ENCODE measurements at regions not wholly inside any gene's neighbourhood (a gene's known extent, or its start where the extent isn't known, plus 50 kb on each side); places are given as distances from the start of the nearest gene placed in this dataset.

DNA sequence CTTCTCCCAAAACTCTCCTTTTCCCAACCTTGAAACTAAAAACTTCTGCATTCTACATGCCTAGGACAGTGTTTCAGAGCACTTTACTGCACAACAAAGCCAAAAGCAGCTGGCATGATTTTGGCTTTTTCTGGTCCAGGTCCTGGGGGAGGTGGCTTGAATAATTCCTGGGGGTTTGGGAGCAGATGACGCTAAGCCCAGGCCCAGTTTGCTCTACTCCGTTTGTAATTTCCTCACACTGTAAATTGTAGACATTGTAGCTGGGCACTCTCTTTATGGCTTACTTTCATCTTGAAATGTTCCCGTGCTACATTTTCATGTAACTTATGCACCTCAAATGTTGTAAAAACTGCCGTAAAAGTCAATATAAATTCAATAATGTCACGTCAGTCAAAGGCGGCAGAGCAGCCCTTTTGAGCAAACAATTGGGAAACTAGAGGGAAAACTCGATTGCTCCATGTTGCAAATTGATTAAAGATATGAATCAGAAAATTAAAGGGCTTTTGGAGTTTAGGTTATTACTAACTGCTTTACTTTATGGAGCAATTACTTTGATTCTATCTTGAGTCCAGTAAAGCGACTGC is 373.2 kb upstream of the SLC14A2 start:
- TF ChIP-seq EP300 (IDR thresholded peaks at IDR 0.05) (no peak), POLR2AphosphoS5 (IDR thresholded peaks at IDR 0.05) (no peak), POLR2A (IDR thresholded peaks at IDR 0.05) (no peak)
- TF ChIP-seq, protein P1, sequence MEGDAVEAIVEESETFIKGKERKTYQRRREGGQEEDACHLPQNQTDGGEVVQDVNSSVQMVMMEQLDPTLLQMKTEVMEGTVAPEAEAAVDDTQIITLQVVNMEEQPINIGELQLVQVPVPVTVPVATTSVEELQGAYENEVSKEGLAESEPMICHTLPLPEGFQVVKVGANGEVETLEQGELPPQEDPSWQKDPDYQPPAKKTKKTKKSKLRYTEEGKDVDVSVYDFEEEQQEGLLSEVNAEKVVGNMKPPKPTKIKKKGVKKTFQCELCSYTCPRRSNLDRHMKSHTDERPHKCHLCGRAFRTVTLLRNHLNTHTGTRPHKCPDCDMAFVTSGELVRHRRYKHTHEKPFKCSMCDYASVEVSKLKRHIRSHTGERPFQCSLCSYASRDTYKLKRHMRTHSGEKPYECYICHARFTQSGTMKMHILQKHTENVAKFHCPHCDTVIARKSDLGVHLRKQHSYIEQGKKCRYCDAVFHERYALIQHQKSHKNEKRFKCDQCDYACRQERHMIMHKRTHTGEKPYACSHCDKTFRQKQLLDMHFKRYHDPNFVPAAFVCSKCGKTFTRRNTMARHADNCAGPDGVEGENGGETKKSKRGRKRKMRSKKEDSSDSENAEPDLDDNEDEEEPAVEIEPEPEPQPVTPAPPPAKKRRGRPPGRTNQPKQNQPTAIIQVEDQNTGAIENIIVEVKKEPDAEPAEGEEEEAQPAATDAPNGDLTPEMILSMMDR (IDR thresholded peaks at IDR 0.05): no peak
- H3K9me3 ChIP-seq: no peaks in the 10 kb centered on the region
- no peak for DNase-seq
- no peak overlapping the region for H3K4me3 ChIP-seq
- WGBS, 2 donors: 32 to 78% methylated on average over 8 of the region's 8 CpGs
- no peaks in the 10 kb centered on the region for H3K27me3 ChIP-seq
- intact Hi-C loops (cut with DNase I): no loop called here
- H3K36me3 ChIP-seq: no peaks in the 10 kb centered on the region
- H3K27ac ChIP-seq: no peak overlapping the region
- H3K4me1 ChIP-seq: peaks cover 0 to 17% (median 0%) of the 10 kb centered on the region in 4 donors

- DNase-seq: no peak
- TF ChIP-seq POLR2A (IDR thresholded peaks at IDR 0.05) (no peak), POLR2AphosphoS5 (IDR thresholded peaks at IDR 0.05) (no peak), EP300 (IDR thresholded peaks at IDR 0.05) (no peak)
- TF ChIP-seq, protein P1 (IDR thresholded peaks at IDR 0.05): no peak
- intact Hi-C loops (cut with DNase I): no loop called here
- Histone ChIP-seq H3K9me3 (no peaks in the 10 kb centered on the region), H3K27me3 (no peaks in the 10 kb centered on the region), H3K27ac (no peak overlapping the region), H3K36me3 (no peaks in the 10 kb centered on the region), H3K4me1 (peaks cover 0 to 26% (median 6%) of the 10 kb centered on the region in 4 donors), H3K4me3 (no peak overlapping the region)
- WGBS, 2 donors: 75 to 86% methylated on average over 7 of the region's 7 CpGs
Measured at GRCh38 chr18:45243340-45244110, 371.8 kb upstream of the SLC14A2 start.

- no peak overlapping the region for H3K27ac ChIP-seq
- no peak for DNase-seq
- H3K9me3 ChIP-seq: no peaks in the 10 kb centered on the region
- TF ChIP-seq POLR2AphosphoS5 (IDR thresholded peaks at IDR 0.05): no peak
- TF ChIP-seq, protein P1 (IDR thresholded peaks at IDR 0.05): no peak
- no peak for TF ChIP-seq POLR2A (IDR thresholded peaks at IDR 0.05)
- no peak for TF ChIP-seq EP300 (IDR thresholded peaks at IDR 0.05)
- H3K4me3 ChIP-seq: no peak overlapping the region
- H3K4me1 ChIP-seq: peaks cover 0 to 41% (median 18%) of the 10 kb centered on the region in 4 donors
- 88 to 89% methylated on average over 1 of the region's 1 CpG for WGBS, 2 donors
- no peaks in the 10 kb centered on the region for H3K36me3 ChIP-seq
- H3K27me3 ChIP-seq: no peaks in the 10 kb centered on the region
- intact Hi-C loops (cut with DNase I): no loop called here
Measured at GRCh38 chr18:45245091-45245511, 370.2 kb upstream of the SLC14A2 start.

DNA sequence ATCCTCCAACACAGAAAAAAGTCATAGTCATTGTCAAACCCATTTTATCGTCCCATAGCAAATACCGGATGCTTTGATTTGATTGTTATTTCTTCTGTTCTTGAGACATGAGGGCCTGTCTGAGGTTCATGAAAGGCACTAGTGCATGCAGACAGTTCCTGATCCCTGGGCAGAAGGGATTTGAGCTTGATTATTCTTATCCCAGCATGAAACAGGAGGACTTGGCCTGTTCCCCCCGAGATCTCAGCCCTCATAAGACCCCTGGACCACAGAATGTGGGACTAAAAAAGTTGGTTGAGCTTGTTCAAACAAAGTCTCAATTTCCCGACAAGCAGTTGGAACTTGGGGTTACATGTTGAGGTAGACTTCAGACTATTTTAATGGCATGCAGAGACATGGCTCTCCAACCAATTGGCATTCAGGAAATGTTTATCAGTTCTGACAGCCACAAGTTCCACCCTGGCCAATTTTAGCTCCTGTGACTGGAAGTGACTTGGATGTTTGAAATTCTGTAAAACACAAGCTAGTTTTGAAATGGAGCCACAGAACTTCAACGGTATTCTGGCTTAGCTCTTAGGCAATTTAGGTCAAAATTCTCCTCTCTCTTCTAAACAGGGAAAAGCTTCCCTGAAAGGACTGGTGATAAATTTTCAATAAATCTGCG is 366.9 kb upstream of the SLC14A2 start:
- Histone ChIP-seq H3K4me1 (peaks cover 0 to 55% (median 22%) of the 10 kb centered on the region in 4 donors), H3K4me3 (no peak overlapping the region), H3K27ac (peak overlapping the region; percentile 56 to 86 (median 72)), H3K9me3 (no peaks in the 10 kb centered on the region), H3K27me3 (no peaks in the 10 kb centered on the region), H3K36me3 (no peaks in the 10 kb centered on the region)
- 49 to 77% methylated on average over 6 of the region's 6 CpGs for whole genome bisulfite sequencing, 2 donors
- DNase-seq: peak; percentile 68
- TF ChIP-seq EP300 (IDR thresholded peaks at IDR 0.05): peak in 2 of 4 donors; percentile 31 to 58
- TF ChIP-seq, protein P1 (IDR thresholded peaks at IDR 0.05): no peak
- TF ChIP-seq POLR2AphosphoS5 (IDR thresholded peaks at IDR 0.05): peak in 3 of 4 donors; percentile 45 to 75 (median 52)
- TF ChIP-seq POLR2A (IDR thresholded peaks at IDR 0.05): no peak
- intact Hi-C loops (cut with DNase I): no loop called here
